ENCODE measurements at regions not wholly inside any gene's neighbourhood (a gene's known extent, or its start where the extent isn't known, plus 50 kb on each side); places are given as distances from the start of the nearest gene placed in this dataset.
"Not testable (repeated sequence)": the region's sequence is repeated elsewhere in the genome, so short reads cannot be mapped to it uniquely, and the experiment has no call there.

DNA sequence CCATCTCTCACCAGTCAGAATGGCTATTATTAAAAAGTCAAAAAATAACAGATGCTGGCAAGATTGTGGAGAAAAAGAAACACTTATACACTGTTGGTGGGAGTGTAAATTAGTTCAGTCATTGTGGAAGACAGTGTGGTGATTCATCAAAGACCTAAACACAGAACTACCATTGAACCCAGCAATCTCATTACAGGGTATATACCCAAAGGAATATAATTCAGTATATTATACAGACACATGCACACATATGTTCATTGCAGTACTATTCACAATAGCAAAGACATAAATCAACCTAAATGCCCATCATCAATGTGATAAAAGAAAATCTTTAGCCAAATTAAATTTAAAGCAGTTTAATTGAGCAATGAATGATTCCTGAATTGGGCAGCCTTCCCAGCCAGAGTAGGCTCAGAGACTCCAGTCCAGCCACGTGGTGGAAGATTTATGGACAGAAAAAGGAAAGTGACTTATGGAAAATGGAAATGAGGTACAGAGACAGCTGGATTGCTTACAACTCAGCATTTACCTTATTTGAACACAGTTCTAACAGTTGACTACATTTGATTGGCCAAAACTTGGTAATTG, 377.1 kb upstream of the SLC39A10 start:
- no peak for DNase-seq

DNA sequence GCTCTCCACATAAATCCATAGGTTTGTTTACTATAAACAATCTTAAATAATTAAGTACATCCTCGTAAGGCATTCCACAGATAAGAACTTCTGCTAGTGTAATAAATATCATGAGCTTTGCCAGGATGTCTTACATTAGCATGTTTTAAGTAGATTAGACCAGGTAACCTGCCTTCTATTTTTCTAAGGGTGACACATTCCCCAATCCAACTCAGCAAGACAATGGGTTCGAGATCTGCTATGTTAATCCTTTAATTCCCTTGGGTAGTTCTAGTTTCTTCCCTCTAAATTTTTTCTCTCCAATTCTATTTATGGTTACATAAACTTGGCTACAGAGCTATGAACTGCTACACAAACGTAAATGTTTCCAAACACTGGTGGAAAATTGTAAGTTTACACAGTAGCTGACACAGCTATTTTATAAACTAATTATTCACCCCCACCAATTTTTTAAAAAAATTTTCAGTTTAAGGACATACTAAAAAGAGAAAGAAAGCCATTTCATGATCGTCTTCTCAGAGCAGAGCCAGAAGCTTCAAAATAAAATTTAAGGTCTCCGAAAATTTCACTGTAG, 386.5 kb upstream of the SLC39A10 start:
- no peak for DNase-seq

DNA sequence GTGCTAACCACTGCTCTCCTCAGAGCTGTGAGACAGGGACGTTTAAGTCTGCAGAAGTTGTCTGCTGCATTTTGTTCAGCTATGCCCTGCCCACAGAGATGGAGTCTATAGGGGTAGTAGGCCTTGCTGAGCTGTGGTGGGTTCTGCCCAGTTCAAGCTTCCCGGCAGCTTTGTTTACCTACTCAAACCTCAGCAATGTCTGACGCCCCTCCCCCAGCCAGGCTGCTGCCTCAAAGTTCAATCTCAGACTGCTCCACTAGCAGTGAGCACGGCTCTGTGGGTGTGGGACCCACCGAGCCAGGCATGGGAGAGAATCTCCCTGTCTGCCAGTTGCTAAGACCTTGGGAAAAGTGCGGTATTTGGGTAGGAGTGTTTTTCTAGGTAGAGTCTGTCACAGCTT, 387.8 kb upstream of the SLC39A10 start:
- no peak for DNase-seq

DNA sequence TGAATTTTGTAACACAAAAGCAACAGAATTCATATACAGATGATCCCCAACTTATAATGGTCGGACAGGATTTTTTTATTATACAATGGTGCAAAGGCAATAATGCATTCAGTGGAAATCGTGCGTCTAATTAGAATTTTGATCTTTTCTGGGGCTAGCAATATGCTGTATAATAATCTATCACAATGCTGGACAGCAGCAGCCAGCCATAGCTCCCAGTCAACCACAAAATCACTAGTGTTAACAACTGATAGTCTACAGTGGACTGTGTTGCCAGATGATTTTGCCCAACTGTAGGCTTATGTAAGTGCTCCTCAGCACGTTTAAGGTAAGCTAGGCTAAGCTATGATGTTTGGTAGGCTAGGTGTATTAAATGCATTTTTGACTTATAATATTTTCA, 399.0 kb upstream of the SLC39A10 start:
- DNase-seq: no peak

DNA sequence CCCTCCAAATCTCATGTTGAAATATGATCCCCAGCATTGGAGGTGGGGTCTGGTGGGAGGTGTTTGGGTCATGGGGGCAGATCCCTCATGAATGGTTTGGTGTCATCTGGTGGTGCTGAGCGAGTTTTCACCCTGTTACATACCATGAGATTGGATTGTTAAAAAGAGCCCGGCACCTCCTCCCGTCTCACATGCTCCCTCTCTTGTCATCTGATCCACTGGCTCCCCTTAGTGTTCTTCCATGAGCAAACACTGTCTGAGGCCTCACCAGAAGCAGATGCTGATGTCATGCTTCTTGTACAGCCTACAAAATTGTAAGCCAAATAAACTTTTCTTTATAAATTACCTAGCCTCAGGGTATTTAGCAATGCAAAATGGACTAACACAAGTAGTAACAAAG, 405.0 kb upstream of the SLC39A10 start:
- DNase-seq: no peak

DNA sequence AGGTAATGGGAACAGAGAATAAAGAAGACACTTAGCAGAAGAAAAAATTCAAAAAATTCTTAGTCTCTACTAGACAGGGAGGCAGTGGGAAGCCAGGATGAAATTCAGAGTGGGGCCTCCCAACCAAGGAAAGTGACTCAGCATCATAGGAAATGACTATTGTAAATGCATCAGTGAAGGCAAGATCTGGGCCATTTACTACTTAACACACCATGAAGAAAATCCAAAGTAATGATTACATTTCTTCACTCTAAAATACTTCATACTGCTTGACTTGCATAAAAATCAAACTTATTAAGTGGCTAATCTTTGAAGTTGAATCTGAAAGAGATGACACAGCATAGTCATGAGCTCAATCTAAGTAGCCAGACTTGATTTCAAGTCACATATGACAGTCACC, 405.8 kb upstream of the SLC39A10 start:
- DNase-seq: no peak

DNA sequence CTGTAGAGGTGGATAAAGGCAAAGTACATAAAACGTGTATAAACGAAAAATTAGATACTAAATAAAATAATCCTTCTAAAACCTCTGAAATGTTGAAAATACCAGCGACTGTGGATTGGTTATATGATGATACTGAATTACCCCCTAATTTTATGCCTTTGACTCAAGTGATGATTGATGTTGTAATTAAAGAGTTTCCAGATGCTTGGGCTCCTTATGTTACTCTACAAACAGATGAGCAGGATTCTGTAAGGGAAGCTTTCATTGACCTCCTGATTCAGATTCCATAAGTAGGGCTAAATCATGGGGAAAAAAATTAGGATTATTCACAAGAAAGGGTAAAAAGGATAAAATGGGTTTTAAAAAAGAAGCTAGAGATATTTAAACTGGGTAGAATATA, 418.2 kb upstream of the SLC39A10 start:
- DNase-seq: no peak

DNA sequence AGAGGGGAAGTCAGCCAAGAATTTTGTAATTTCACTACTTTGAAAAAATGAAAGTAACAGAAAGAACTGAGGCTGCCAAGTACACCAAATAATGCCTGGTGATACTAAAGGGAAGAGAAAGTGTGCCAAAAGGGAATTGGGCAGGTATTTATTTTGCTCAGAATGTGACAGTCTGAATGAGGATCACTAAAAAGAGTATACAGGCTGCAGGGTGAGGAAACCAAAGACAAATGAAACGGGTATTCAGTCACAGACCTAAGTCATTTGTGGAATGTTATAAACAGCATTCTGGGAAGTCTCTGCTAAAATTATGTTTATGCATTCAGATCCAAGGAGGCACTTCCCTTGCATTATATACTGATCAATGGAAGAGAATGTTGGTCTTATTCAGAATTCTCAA, 418.6 kb upstream of the SLC39A10 start:
- no peak for DNase-seq

DNA sequence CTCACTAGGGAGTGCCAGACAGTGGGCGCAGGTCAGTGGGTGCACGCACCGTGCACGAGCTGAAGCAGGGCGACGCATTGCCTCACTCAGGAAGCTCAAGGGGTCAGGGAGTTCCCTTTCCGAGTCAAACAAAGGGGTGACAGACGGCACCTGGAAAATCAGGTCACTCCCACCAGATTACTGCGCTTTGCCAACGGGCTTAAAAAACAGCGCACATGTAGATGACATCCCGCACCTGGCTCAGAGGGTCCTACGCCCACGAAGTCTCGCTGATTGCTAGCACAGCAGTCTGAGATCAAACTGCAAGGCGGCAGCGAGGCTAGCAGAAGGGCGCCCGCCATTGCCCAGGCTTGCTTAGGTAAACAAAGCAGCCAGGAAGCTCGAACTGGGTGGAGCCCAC, 428.5 kb upstream of the SLC39A10 start:
- DNase-seq: not testable (repeated sequence)

DNA sequence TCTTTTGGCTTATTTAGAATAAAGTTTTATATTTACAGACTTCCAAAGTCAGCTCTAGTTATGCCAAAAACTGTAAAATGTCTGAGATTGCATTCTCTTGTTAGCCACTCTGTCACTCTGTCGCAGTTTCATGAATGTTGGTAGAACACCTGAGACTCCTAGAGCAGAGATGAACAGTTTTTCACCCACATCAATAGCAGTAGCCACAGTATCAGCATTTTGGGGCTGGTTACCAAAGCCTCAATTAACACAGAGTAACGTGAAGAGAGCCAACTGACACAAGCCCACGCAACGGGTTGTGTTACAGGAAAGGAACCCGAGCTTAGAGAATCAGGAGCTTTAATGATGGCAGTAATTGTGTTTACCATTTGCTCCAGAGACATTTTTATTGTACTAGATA, 443.0 kb upstream of the SLC39A10 start:
- no peak for DNase-seq

DNA sequence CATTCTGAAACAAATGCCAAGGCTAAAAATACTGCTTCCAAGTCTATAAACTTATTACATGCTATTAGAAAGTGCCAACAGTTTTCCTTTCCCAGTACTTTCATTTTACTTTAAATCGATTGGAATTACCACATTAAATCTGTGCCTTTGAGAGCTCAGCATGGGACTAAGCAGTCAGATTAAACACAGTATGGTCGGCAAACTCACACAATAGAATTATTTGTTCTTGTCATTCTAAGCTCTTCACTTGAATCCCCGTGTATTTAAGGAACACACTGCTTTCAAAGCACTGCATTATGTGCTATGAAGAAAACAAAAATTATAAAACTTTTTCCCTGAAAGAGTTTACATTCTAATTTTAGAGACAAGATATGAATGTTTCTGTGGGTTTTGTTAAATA, 444.4 kb upstream of the SLC39A10 start:
- DNase-seq: no peak

DNA sequence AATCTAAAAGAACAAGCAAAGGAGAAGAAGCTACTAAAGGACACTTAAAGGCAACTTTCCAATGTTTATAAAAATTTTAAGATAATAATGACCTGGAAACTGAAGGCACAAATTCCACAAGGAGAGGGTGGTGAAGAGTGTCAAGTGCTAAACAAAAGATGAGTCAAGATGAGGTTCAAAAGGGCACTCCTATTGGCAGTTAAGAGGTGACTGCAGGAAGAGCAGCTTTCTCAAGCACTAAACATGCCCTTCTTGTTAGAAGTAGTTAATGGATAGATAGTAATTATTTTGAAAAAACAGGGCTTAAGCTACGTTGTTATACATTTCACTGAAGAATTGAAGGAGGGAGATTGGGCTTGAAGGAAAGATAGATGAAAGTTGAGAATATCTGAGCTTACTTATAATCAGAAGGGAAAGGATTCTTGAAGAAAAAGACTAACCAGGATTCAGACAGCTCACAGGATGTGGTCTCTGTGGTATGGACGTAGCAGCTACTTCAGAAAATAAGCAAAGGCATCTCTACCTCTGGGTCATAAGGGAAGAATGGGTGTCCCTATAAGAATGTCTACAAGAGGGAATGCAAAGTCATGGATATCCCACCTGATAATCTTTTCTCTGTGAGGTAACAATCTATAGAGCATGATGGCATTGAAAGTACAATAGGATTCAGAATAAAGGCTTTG, 454.7 kb upstream of the SLC39A10 start:
- no peak for DNase-seq

DNA sequence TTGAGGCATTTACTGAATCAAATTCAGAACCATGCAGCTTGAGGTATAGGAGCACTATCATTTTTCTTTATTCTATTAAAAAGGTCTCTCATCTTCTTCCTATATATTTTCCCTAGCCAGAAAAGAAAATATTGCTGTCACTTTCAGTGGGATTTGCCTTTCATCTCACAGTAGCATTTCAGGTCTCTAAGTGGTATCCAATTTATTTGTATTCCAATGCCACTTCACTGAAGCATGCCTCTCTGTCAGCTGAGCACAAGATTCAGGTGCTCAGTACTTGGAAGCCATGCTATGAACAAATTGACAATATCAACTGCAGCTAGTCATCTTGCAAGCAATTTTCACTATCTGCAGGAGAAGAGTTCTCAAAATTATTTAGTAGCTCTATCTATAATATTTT, 457.2 kb upstream of the SLC39A10 start:
- DNase-seq: no peak

DNA sequence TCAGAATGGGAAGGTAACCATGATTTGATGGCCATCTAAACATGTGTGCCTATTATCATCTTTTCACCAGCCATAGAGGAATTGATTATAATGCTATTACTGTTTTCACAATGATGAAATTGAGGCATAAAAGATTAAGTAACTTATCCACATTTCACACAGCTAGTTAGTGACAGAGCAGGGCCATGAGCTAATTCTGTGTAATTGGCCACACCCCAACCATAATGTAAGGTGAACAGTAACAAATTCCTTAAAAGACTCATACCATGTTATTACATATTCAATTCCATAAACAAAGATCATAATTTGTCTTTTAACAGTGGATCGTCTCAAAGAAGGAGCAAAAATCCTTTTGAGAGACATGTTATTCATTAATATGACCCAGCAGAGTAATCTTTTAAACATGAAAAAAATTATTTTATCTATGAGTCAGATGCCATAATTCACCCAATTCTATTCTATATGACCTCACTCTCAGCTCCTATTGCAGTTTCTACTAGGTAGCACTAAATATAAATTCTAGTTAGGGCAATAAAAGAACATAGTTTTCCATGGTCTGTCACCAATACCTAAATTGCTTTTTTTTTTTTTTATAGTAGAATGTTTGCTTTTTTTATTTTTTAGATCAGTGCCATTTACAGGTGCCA, 475.8 kb upstream of the SLC39A10 start:
- no peak for DNase-seq

DNA sequence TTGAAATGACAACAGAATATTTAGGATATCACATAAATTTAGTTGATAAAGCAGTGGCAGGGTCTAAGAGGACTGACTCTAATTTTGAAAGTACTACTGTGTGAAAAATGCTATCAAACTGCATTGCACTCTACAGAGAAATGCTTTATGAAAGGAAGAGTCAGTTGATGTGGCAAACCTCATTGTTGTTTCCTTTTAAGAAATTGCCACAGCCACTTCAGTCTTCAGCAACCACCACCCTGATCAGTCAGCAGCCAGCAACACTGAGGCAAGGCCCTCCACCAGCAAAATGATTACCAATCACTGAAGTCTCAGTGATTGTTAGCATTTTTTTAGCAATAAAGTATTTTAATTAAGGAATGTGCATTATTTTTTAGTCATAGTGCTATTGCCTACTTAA, 488.7 kb upstream of the SLC39A10 start:
- no peak for DNase-seq

DNA sequence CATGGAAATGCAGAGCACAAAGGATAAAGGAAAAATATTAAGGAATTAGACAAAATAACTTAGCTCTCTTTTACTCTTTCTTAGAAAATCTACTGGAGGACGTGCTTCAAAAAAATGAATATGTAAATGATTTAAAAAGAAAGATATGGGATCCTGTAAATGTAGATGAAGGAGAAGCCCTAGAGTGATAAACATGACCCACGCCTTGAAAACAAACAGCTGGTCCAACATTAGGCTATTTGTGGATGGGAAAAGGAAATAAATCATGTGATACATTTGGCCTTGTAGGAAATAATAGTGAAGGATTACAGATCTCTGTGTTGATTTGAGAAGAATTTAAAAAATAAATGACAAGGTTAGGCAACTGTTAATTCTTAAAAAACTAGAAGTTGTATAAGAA, 492.1 kb upstream of the SLC39A10 start:
- DNase-seq: no peak

DNA sequence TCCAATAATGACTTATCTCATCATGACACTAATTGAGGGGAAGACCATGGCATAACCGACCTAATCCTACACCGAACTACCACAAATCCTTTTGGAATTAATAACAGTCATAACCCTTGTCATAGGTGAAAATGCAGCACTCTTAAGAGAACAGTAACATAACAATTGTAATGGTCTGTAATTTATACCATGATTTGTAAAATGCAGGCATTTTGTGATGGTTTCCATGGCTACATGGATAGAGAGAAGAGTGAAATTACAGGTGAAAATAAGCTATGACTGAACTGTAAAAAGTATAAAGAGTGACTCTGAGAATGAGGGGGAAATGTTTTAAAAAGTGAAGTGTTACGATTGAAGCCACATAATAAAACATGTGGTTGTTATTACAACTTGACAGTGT, 494.1 kb upstream of the SLC39A10 start:
- DNase-seq: no peak

DNA sequence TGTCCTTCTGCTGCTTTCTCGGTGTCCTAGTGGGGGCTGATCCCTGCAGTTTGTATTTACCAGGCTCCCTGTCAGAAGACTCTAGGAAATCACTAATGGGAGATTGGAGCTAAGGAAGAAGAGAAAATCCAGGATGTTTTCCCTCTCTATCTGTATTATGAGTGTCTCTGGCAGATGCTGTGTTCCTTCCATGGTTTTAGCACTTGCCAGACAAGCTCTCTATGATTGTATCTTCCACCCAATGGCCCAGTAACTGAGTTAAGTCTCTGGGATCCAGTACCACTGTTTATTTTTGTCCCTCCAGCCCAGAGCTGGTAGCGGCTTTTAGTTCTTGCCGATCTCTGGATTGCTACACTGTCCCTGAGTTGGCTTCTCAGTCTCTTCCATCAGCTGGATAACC, 494.8 kb upstream of the SLC39A10 start:
- no peak for DNase-seq

DNA sequence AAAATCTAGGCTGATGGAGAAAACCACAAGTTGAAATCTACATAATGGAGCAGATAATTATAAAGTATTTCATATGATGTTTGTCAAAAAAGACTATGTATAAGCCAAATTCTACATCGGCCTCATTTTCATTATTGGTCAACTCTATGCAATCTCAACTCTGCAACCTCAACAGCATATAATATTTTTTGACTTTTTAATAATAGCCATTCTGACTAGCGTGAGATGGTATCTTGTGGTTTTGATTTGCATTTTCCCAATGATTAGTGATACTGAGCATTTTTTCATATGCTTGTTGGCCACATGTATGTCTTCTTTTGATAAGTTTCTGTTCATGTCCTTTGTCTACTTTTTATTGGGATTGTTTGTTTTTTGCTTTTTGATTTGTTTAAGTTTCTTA, 496.1 kb upstream of the SLC39A10 start:
- DNase-seq: no peak

DNA sequence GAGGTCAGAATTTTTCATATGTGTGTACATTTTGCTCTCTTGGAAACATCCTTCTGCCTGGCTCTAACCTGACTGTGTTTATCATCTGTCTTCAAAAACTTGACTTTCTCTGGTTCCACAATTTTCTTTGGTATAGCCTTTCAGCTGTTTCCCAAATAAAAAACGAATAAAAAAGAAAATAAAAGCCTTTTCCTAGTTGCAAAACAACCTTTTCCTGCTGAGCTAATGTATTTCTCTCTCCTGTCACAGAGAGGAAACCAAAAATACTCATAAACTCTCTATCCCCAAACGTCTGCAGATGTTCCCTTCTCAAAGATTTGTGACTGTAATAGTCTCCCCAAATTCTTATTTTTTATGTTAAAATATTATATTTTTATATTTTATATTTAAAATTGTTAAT, 505.3 kb upstream of the SLC39A10 start:
- no peak for DNase-seq

DNA sequence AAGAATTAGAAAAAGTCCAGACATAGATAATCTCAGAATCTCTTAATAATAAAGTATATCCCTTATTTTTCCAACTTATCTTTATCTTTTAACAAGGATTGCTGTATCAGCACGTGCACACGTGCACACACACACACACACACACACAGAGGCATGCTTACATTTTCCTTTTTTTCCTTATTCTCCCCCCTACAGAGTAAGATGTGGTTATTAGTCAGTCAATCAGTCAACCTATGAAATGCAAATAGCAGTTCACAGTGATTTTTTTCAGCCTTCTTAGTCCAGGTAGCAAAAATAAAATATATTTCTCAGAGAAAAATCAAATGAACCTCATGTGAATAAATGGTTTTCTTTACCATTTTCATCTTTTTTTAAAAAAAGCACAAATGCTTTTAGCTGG, 506.2 kb upstream of the SLC39A10 start:
- DNase-seq: no peak

DNA sequence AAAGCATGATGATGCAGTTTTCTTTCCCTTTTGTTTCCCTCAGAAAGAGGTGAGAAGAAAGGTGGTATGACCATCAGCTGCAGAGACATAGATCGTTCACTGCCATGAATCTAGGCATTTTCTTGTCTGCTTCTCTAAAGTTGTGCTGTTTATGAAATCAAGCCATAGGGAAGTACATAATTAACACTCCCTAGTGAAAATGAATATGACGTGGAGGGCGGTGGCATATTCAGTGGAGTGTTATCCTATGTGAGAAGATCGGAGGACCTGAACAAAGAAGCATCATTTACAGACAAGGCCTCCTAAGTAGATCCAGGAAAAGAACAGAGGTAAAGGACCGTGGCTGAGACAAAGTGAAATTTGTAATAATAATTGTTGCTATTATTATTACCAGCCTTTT, 509.0 kb upstream of the SLC39A10 start:
- no peak for DNase-seq

DNA sequence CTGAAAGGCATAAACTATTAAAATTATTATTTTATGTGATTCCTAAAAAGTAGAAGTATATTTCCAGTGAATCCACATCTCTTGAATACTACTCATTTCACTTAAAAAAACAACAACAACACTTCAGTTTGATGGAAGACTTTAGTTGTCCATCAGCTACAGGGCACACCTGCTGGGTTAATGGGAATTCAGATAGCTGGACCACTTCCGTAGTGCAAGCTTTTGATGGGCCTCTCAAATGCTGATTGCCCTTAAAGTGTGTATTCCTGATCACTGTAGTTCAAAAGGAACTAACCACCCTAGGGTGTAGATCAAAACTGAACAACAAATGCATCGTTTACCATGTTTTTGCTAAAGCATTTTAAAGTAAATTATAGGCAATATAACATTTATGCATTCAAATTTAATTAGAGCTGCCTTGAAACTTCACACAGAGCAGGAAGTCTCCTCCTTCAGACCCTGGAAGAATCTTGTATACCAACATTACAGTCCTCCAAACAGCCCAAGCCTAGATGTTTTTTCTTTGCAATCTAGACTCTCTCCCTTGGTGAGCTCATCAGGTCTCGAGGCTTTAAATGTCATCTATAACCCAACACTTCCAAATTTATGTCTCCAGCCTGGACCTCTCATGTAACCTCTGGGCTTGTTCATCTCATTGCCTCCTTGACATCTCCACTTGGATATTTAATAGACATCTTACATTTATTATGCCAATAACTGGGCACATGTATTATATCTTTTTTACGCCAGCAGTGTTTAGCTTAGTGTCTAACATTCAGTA, 510.1 kb upstream of the SLC39A10 start:
- no peak for DNase-seq

DNA sequence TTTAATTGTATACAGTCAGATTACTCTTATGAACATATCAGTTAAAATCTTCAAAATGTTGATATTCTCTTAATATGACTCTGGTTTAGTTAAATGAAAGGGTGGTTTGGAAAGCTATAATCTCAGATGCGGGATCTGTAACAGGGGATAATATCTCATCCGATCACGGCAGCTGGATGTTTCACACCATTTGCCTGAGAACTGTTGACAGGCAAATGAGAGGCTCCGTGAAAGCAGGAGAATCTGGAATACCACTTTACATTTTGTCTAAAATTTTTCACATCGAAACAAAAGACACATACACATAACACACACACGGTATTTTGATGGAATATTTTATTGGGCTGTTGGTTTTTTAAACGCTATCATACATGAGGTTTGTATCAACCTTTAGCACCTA, 518.6 kb upstream of the SLC39A10 start:
- no peak for DNase-seq
